K562 (cell line): ENCODE measurements at regions not wholly inside any gene's neighbourhood (a gene's known extent, or its start where the extent isn't known, plus 50 kb on each side); places are given as distances from the start of the nearest gene placed in this dataset.

Source experiments
- ATAC-seq: fragments of 200-7000 bp; cut with Tn5 transposase; 3 replicates; pipeline ENCODE4 v1.9.1; 2020; ENCODE audit warnings: moderate library complexity
- BruUV-seq: library from RNA; stranded (reverse); fragments of 400-500 nt; replicated peaks from 2 replicates; lab custom pipeline; 2021; lab: Mats Ljungman, UMichigan
- CTCF ChIA-PET: fragments of 300-600 bp; formaldehyde crosslinking; extraction: SDS; loops from one replicate; lab custom pipeline; 2021; ENCODE audit warnings: low intra/inter-chr PET ratio; lab: Yijun Ruan, JAX
- POLR2A ChIA-PET: fragments of 300-600, 350-650 bp; sonication (Branson Sonifier 250); formaldehyde crosslinking; extraction: SDS; loops from one replicate; lab custom pipeline; 2021; ENCODE audit warnings: antibody characterized with exemption, inconsistent platforms; lab: Yijun Ruan, JAX
- DNase-seq, 4 experiments: peaks; one replicate each; pipeline versions ENCODE4 v3.0.0 to v3.0.0-alpha.2; 2011 to 2018; ENCODE audit warnings: low spot score in 3 of 4, mixed read lengths in 3 of 4; ENCODE audit errors: extremely low read depth in 1 of 4
- FAIRE-seq: peaks from 2 replicates; lab custom pipeline; 2011; peaks lifted over from hg19 to GRCh38; lab: Jason Lieb, UNC
- H2AFZ ChIP-seq: 2 replicates; pipeline ENCODE4 v1.6.0; 2011; ENCODE audit warnings: low read depth, low read length, control low read depth, inconsistent platforms
- H3K27ac ChIP-seq: fragments of 200-600 bp; 3 replicates; pipeline ENCODE4 v1.8.0; 2011; ENCODE audit warnings: low read depth, mild to moderate bottlenecking, control low read depth, inconsistent platforms, low read length, moderate library complexity, mixed read lengths; ENCODE audit errors: extremely low read depth
- H3K27me3 ChIP-seq, 2 experiments: fragments of 300-600 bp in 1 of 2; 2 replicates in 1 of 2; 3 replicates in 1 of 2; pipeline versions ENCODE4 v1.6.0 to v1.8.0; 2011; ENCODE audit warnings: inconsistent platforms in 2 of 2, low read length in 2 of 2, mild to moderate bottlenecking in 1 of 2, mixed read lengths in 1 of 2, moderate library complexity in 1 of 2; ENCODE audit not compliant: control insufficient read depth in 2 of 2, insufficient read depth in 2 of 2
- H3K36me3 ChIP-seq: fragments of 300-600 bp; 3 replicates; pipeline ENCODE4 v1.8.0; 2011; ENCODE audit warnings: mild to moderate bottlenecking, low read length, inconsistent platforms; ENCODE audit not compliant: control insufficient read depth, insufficient read depth
- H3K4me1 ChIP-seq, 2 experiments: fragments of 200-600 bp in 1 of 2; replicated peaks in 1 of 2; 2 replicates in 1 of 2; 3 replicates in 1 of 2; pipeline versions ENCODE4 v1.5.1 to v1.8.0; 2011; ENCODE audit warnings: inconsistent platforms in 2 of 2, low read length in 2 of 2, mild to moderate bottlenecking in 1 of 2, mixed read lengths in 1 of 2, moderate library complexity in 1 of 2; ENCODE audit not compliant: control insufficient read depth in 2 of 2, insufficient read depth in 2 of 2
- H3K4me2 ChIP-seq: 2 replicates; pipeline ENCODE4 v1.6.1; 2011; ENCODE audit warnings: low read length, control low read depth, inconsistent platforms, mixed read lengths; ENCODE audit not compliant: insufficient read depth
- H3K4me3 ChIP-seq: fragments of 200-600 bp; sonication (generic), shearing (Covaris generic); 2 replicates; pipeline ENCODE4 v1.5.1; 2016; ENCODE audit warnings: control low read depth, inconsistent platforms
- H3K79me2 ChIP-seq: fragments of 200-600 bp; 3 replicates; pipeline ENCODE4 v1.8.0; 2011; ENCODE audit warnings: low read length, inconsistent platforms; ENCODE audit not compliant: control insufficient read depth, insufficient read depth
- H3K9ac ChIP-seq, 2 experiments: 2 replicates each; pipeline versions ENCODE4 v1.6.0 to v1.6.1; 2011; ENCODE audit warnings: low read depth in 2 of 2, low read length in 2 of 2, control low read depth in 1 of 2, inconsistent platforms in 1 of 2, mild to moderate bottlenecking in 1 of 2, mixed read lengths in 1 of 2; ENCODE audit not compliant: insufficient read depth in 1 of 2
- H3K9me1 ChIP-seq: one replicate; pipeline ENCODE4 v1.6.0; 2011; ENCODE audit warnings: inconsistent platforms, mild to moderate bottlenecking, low read length, moderate library complexity; ENCODE audit not compliant: control insufficient read depth, insufficient read depth
- H3K9me3 ChIP-seq: replicated peaks from 2 replicates; pipeline ENCODE4 v1.5.1; 2011; ENCODE audit warnings: low read depth, low read length, inconsistent platforms; ENCODE audit not compliant: control insufficient read depth, insufficient read depth
- H4K20me1 ChIP-seq: replicated peaks from 2 replicates; pipeline ENCODE4 v1.6.1; 2011; ENCODE audit warnings: low read length, inconsistent platforms, mixed read lengths; ENCODE audit not compliant: control insufficient read depth, insufficient read depth
- CTBP1 ChIP-seq: fragments of 450-650 bp; IDR thresholded peaks from 2 replicates; pipeline ENCODE4 v1.6.1; 2016; ENCODE audit warnings: borderline replicate concordance
- E2F4 ChIP-seq: sonication (generic); formaldehyde crosslinking; IDR thresholded peaks from 2 replicates; pipeline ENCODE4 v1.8.0; 2022; ENCODE audit warnings: mild to moderate bottlenecking, low read depth, missing genetic modification reagents
- NBN ChIP-seq: fragments of 450-650 bp; IDR thresholded peaks from 2 replicates; pipeline ENCODE4 v1.6.1; 2016; ENCODE audit warnings: low read depth, mild to moderate bottlenecking
- NCOA6 ChIP-seq: fragments of 450-650 bp; IDR thresholded peaks from 2 replicates; pipeline ENCODE4 v1.6.1; 2017; ENCODE audit warnings: mild to moderate bottlenecking
- RBM22 ChIP-seq: fragments of 200-400 bp; formaldehyde crosslinking; IDR thresholded peaks from 2 replicates; pipeline ENCODE4 v1.6.1; 2018; ENCODE audit warnings: low read length, low read depth; ENCODE audit not compliant: poor library complexity, severe bottlenecking
- TSHZ1 ChIP-seq: fragments of 250-450 bp; sonication (Bioruptor Pico); IDR thresholded peaks from 2 replicates; pipeline ENCODE4 v1.4.0; 2020; ENCODE audit warnings: mild to moderate bottlenecking, moderate library complexity
- WGBS: fragments of 100-300 bp; shearing (Covaris generic); methylation state at CpG from one replicate; pipeline ENCODE4 v1.1.6; 2016; ENCODE audit warnings: low coverage, mixed read lengths; ENCODE audit not compliant: insufficient coverage; ENCODE audit errors: missing lambda C conversion rate; 5-methylcytosine and 5-hydroxymethylcytosine counted together
- in situ Hi-C: fragments of 300-500 bp; cut with MboI; formaldehyde crosslinking; loops from 4 replicates; pipeline ENCODE4 v1.15.0; 2018; ENCODE audit warnings: inconsistent platforms, mixed read lengths
- intact Hi-C: fragments of 100-400 bp; cut with micrococcal nuclease; formaldehyde crosslinking; loops from 2 replicates; pipeline ENCODE4 v1.14.2; 2022

GRCh38 chr4:26204911-26205370 is 115.9 kb upstream of the RBPJ start:
- H4K20me1 ChIP-seq: no peaks in the 10 kb centered on the region
- no TSS peak for BruUV-seq
- no peak overlapping the region for H3K4me2 ChIP-seq
- H3K79me2 ChIP-seq: no peaks in the 10 kb centered on the region
- ATAC-seq: no peak
- no peak overlapping the region for H2AFZ ChIP-seq
- H3K27me3 ChIP-seq: peaks cover 2 to 14% of the 10 kb centered on the region in 2 experiments; a peak in 4 of 5 replicates
- no peak overlapping the region for H3K4me3 ChIP-seq
- no peak overlapping the region for H3K27ac ChIP-seq
- no peaks in the 10 kb centered on the region for H3K4me1 ChIP-seq
- H3K36me3 ChIP-seq: no peaks in the 10 kb centered on the region
- ChIA-PET POLR2A (interaction anchor here (0.6 to 1.1 kb wide), 4 partner anchors 28 to 270 kb away, joined by 3 to 6 read pairs (median 4); no protein-coding TSS in a partner anchor), CTCF (no interaction called here)
- intact Hi-C loops: no loop called here
- DNase-seq: no peak
- TF ChIP-seq NBN (no peak), RBM22 (no peak)
- H3K9me1 ChIP-seq: no peaks in the 10 kb centered on the region
- H3K9ac ChIP-seq: no peak overlapping the region
- in situ Hi-C loops: no loop called here
- no peak for FAIRE-seq
- no peaks in the 10 kb centered on the region for H3K9me3 ChIP-seq
- 0% methylated on average over 7 of the region's 7 CpGs for WGBS

GRCh38 chr4:26206339-26206738 is 114.5 kb upstream of the RBPJ start:
- no peak overlapping the region for H2AFZ ChIP-seq
- H3K27me3 ChIP-seq: peaks cover 2 to 10% of the 10 kb centered on the region in 2 experiments; a peak in 2 of 5 replicates
- H3K4me2 ChIP-seq: no peak overlapping the region
- H3K9me3 ChIP-seq: no peaks in the 10 kb centered on the region
- whole genome bisulfite sequencing: 0% methylated on average over 2 of the region's 2 CpGs
- intact Hi-C loops (no loop called here), in situ Hi-C loops (no loop called here)
- FAIRE-seq (no peak), DNase-seq (no peak), ATAC-seq (no peak)
- H4K20me1 ChIP-seq: no peaks in the 10 kb centered on the region
- H3K4me3 ChIP-seq: no peak overlapping the region
- ChIA-PET CTCF (no interaction called here), POLR2A (no interaction called here)
- H3K27ac ChIP-seq: no peak overlapping the region
- no peak for TF ChIP-seq TSHZ1
- TF ChIP-seq NCOA6: no peak
- TF ChIP-seq E2F4 (CRISPR knock-in tag): no peak
- TF ChIP-seq CTBP1: no peak
- H3K9ac ChIP-seq: no peak overlapping the region
- H3K4me1 ChIP-seq: no peaks in the 10 kb centered on the region
- BruUV-seq: no TSS peak
- H3K79me2 ChIP-seq: no peaks in the 10 kb centered on the region
- no peaks in the 10 kb centered on the region for H3K36me3 ChIP-seq
- H3K9me1 ChIP-seq: no peaks in the 10 kb centered on the region
